NCI-H460 (cell line): ENCODE measurements at regions not wholly inside any gene's neighbourhood (a gene's known extent, or its start where the extent isn't known, plus 50 kb on each side); places are given as distances from the start of the nearest gene placed in this dataset.

Experiments used
- DNase-seq: peaks from one replicate; pipeline ENCODE4 v3.0.0-alpha.2; 2016; ENCODE audit warnings: low read depth; ENCODE audit errors: extremely low read depth

DNA sequence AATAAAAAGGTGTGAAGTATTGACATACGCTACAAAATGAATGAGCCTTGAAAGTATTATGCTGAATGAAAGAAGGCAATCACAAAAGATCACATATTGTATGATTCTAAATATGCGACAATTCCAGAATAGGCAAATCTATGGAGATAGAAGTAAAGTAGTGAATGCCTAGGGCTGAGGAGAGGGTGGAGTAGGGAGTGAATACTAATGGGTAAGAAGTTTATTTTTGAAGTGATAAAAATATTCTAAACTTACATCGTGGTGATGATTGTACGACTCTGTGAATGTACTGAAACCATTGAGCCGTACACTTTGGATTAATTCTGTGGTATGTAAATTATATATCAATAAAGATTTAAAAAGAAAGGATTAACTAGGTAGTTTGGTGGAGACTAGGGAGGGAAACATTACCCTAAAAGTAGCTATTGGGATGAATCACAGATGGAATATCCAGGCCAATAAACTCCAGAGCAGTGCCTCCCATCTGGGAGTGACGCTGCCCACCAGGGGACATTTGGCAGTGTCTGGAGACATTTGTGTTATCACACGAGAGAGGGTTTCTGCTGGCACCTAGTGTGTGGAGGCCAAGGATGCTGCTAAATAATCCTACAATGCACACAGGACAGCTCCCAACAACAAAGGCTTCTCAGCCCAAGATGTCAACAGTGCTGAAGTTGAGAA lies 214.2 kb upstream of the PCSK2 start:
- DNase-seq = no peak

DNA sequence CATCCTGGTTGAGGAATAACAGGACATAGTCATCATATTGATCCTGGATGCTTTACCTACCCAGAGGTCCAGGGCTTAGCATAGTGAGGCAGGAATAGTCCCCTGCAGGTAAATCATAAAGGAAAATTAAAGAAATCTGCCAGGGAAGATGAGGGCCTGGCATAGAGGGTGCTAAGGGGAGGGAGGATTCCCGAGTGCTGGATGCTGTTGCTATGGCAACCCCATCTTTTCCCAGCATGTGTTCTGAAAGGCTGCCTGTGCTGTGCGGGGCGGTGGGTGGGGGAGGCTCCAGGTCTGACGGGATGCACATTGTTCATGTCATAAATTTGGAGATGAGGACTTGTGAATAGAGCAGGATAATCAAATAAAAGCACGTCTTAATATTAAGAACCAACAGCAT lies 212.6 kb upstream of the PCSK2 start:
- no peak for DNase-seq

DNA sequence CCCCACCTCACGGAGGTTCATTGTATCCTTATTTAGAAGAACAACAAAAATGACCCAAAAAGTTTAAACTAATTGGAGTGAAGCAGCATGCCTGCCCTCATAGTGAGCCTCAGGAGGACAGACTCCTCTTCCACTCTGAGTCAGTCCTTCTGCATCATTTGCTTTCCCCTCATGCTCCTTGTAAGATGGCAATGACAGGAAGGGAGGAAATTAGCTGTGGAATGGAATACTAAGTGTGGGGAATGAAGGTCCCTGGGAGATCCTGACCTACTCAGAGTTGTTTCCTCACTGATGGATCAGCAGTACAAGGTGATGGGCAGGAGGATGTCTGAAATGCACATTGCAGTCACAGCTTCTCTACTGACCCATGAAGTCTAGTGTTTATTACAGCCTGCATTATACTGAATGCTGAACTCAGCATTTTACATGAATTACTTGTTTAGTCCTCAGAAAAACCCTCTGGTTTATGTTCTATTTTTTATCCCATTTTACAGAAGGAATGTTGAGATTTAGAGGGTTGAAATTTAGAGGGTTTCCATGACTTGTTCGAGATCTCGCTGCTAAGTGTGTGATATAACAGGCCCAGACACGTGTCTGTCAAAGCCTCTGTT lies 212.0 kb upstream of the PCSK2 start:
- DNase-seq = no peak

DNA sequence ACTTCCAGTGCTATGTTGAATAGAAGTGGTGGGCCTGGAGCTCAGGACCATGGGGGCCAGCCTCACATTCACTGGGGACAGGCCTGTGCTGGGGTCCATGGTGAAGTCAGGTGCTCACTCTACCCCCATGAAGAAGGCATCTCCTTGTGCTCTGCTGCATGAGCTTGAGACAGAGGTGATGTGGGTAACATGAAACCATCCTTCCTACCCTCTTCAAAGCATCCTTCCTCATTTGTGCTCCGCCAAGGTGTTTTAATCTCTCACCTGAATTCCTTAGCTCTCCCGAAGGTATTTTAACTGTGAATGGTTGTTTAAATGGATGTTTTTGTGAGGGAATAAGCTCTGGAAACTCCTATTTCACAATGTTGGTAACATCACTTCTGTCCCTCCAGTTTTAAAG lies 209.6 kb upstream of the PCSK2 start:
- DNase-seq = no peak

DNA sequence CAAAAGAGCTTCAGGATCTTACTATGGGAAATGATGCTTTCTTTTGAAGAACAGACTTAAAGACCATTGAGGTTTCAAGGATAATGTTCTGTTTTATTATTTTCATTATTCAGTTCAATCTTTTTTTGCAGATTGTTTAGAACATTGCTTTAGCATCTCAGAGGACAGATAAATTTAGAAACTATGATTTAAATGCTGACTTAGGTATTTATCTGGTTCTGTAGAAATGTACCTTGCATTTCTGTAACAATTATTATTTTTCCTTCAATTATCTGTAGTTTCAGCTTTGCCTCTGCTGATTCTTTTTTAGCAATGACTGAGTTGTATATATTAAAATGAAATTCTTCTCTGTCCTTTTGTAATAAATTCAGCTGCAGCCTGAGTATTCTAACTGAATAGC lies 205.4 kb upstream of the PCSK2 start:
- no peak for DNase-seq

DNA sequence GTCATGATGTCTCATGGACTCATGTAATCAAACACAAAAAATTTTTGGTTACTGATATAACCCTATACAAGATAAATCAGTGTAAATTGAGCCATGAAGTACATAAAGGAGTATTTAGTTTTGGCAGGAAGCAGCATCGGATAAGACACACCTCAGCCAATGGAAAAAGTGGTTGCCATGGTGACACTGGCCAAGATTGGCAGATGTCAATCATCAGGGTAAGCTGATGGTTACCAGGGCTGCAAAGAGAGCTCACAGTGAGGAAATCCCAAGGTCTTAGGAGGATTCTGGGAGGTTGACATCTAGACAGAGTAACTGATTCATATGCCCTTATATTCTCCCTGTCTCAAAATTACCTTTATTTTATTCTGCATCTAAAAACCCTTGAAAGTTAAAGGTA lies 203.8 kb upstream of the PCSK2 start:
- no peak for DNase-seq

DNA sequence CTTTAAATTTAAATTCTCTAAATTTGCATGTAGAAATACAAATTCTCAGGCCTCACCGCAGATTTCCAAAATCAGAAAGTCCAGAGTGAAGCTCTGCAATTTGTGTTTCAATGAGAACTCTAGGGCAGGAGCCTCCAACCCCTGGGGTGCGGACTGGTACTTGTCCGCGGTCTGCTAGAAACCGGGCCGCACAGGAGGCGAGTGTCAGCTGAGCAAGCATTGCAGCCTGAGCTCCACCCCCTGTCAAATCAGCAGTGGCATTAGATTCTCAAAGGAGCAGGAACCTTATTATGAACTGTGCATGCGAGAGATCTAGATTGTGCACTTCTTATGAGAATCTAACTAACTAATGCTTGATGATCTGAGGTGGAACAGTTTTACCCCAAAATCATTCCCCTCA lies 203.0 kb upstream of the PCSK2 start:
- DNase-seq = peak; percentile 20

DNA sequence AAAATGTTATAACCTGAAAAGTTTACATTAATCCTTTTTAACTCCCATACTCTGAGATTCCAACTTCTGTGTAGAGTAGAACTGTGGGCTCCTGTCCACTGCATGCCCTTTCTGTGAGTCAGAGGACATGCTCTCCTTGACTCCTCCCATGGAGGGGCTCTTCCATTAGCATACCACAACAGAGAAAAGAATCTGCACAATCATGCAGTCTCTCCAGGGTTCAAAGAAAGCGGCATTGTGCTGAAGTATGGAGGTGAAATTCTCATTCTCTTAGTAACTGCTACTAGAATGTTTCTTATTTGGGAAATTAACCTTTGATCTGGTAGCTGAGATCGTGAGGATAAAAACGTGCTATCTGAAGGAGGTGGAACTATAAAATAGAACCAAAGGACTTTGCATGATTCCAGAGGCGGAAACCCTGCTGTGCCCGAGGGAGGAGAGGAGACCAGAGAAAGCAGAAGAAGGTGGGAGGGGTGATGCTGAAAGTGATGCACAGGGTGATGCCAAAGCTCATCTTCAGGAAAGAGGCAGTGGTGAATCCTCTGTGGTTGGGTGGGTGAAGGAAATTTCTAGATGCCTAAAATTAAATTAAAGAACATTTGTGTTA lies 202.2 kb upstream of the PCSK2 start:
- peak; percentile 49 for DNase-seq

DNA sequence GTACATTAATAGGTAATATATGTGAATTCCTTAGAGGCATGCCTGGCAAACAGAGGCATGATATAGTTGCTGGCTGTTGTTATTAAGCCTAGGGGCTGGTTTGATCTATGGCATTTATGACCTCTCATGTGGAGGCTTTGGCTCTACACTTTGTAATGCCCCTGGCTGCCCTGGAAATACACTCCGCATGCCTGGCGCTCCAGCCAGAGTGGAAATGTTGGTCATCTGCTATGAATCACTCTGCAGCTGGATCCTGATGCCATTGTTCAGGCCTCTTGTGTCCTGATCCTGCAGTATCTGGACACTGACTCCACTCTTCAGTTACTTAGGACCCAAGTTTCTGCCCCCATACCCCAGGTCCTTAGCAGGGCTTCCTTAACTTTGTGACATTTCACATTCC lies 200.5 kb upstream of the PCSK2 start:
- DNase-seq = no peak

DNA sequence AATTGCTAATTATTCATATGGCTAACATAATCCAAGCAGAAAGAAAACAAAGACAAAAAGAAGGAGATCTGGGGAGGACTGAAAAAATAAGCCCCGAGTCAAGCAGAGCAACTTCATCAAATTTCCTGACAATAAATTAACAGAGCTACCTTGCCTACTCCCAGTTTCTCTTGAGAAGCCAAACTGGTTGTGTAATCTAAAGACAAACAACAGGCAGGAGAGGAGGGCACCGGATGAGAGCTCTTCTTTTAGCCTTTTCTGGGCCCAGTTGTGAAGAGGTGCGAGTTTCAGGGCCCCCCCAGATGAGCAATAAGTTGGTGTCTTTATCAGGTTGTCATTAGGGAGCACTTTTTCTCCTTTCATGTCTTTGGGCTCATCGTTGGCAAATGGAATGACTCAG lies 197.1 kb upstream of the PCSK2 start:
- no peak for DNase-seq

DNA sequence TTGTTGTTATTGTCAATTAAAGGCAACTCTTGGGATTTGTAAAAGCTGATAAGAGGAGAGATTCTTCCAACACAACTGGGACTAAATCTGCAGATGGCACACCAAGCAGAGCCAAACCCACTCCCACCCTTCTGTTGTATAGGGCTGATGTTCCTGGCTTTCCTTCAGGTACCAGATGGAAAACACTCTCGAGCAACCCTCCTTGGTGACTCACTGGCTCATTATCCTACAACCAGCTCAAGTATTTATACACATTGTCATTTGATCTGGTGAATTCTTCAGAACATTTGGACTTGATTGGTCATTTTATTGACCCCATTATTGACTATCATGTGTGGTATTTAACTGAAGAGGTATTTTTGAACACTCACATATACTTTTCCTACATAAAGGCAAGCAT lies 190.3 kb upstream of the PCSK2 start:
- DNase-seq = no peak

DNA sequence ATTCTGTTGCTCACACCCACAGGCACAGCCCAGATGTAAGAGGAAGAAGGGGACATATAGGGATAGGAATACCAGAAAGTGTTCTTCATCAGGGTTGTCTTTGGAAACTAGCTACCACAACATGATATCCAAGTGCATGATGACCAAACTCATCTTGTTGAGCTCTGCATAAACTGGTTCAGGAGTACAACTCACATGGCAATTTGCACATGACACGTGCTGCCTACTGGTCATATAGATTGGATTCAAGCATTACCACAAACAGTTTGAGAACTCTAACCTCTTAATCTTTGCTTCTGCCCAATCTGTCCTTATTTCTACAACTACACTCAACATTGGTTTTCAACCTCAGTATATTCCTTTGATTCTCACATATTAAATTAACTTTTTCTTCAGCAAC lies 184.7 kb upstream of the PCSK2 start:
- DNase-seq = no peak

DNA sequence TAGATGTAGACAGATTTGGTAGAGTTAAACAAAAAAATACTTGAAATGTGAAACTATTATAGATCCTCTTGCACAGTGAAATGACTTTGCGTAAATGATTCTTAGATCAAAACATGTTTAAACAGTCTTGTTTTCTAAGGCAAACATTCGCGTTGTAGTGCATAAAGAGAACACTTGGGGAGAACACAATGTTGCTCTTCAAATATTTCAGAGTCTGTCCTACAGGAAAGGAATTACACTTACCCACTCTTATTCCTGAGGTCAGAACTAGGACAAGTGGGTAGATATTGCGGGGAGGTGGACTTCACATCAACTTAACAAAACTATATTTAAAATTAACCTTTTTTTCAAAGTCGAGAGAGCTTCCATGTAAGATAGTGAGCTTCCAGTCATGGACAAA lies 183.5 kb upstream of the PCSK2 start:
- DNase-seq = no peak

DNA sequence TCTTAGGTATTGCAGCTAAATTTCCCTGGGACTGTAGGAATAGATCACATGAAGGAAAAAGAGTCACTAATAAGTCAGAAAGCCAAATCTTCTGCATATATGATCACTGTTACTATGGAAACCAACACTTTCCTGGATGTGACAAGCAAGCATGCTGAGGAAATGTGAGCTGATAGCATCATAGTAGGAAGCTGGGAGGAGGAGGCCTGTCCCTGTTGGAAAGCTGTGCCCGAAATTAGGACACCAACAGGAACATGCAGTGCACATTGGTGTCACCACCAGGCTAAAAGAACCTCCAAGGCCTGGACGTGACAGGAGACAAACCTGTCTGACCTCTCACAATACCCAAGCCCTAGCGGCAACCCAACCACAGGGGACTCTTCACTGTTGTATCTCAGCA lies 181.9 kb upstream of the PCSK2 start:
- DNase-seq = no peak

DNA sequence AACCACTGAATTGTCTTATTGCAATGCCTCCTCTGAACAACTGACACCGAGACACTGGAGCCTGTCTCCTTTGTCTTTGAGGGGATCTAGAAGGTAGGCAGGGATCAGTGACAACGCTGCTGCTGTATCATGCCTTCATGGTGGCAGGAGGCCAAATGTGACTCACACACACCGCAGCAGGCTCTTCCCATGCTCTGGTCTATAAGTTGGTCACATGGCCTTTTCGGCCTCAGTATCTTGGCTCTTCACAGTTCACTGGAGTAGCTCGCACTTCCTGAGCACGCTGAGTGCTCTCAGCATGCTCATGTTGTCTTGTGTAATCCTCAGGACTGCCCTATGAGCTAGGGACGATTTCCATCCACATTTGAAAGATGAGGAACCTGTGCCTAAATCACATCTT lies 167.4 kb upstream of the PCSK2 start:
- DNase-seq = peak; percentile 57

DNA sequence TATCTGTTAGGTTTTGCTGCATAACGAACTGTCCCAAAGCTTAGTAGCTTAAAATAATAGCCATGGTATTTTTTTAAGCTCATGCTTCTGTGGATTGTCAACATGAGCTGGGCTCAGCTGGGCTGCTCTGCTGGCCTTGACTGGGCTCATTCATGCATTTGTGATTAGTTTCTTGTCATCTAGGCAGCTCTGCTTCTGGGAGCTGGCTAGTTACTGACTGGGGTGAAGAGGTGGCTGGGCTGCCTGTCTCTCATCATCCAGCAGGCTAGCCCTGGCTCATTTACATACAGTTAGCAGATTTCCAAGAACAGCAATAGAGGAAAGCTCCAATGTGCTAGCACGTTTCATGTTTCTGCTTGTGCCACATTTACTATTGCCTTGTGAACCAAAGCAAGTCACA lies 165.1 kb upstream of the PCSK2 start:
- DNase-seq = no peak

DNA sequence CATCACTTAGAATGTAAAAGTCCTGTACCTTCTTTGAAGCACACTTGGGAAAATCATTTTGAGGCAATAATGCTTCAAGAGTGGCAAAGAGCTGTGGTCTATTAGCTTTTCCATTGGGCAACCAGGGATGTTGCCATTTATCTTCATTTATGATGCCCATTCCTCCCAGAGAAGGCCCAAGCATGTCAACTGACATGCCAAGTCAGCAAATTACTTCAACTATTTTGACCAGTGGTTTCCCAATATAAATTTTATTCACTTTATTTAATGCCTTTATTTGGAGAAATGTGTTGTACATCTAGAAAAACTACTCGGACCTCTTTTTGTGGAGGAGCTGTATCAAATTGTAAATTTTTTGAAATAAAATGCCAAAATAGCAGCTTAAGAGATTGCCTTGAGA lies 164.1 kb upstream of the PCSK2 start:
- no peak for DNase-seq

DNA sequence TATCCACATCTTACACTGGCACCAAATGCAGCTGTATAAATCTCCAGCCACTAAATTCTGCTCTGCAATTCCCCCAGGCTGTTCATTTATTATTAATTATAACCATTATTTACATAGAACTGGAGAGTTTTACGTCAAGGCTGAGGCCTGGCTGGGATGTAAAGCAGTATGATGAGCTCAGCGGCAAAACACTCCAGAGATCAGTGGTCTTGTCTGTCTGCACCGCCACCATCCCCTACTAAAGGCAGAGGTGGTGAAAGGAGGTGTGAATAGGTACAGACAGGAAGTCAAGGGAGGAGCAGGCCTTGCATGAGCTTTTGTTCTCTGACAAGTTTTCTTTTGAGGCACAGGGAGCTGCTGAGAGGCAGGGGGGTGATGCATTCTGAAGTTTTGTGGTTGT lies 159.9 kb upstream of the PCSK2 start:
- DNase-seq = no peak

DNA sequence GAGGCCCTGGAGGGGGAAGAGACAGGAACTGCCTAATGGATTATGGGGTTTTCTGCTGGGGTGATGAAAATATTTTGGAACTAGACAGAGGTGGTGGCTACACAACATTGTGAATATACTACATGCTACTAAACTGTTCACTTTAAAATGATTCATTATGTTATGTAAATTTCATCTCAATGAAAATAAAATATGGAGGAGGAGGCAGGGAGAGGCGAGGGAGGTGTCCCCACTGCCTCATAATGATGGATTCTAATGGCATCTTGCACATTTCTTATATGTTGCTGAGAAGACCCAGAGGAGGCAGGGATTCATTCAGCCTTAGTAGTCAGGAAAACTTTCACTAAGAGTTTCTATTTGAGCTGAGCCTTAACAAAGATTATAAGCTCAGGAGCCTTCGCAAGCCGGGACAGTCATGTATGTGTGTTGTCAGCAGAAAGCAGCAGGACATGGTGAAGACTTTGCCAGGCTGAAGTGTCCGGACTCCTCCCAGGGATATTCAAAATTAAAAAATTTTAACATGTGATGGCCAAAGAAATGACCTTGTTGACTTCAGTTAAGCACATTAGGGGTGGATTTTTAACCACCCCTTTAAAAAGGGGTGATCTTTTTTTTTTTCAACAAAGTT lies 158.6 kb upstream of the PCSK2 start:
- DNase-seq = no peak

DNA sequence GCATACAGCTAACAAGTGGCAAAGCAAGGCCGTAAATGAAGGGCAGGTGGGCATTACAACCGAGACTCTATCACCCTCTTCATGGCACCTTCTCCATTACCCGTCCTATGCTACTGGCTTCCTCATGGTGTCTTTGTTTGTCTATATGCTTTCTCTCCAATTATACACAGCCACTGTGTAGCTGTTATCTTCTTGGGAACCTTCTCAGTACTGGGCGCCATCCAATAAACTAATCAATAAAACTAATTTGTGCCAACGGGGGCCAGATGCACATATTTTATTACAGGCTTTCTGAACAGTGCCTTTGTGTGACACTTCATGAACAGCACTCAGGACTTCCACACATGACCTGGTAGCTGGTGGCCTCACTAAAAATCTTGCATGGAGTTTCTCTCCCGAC lies 149.8 kb upstream of the PCSK2 start:
- DNase-seq = no peak

DNA sequence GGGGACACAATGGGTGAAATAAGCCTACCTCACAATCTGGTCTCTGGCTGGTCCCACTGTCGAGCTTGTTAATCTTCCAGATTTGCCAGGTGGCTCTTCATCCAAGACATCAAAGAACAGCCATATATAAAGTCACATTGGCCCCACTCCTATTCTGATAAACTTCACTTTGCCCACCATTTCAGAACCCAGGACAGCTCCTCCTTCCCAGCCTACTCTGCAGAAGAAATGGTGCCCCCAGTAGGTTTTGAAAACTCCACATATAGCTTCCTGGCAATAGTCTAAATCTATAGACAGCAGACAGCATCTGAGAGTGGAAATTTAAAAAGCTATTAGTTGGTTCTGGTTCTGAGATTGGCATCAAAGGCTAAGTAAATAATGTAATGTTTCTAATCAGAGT lies 143.1 kb upstream of the PCSK2 start:
- peak; percentile 17 for DNase-seq

DNA sequence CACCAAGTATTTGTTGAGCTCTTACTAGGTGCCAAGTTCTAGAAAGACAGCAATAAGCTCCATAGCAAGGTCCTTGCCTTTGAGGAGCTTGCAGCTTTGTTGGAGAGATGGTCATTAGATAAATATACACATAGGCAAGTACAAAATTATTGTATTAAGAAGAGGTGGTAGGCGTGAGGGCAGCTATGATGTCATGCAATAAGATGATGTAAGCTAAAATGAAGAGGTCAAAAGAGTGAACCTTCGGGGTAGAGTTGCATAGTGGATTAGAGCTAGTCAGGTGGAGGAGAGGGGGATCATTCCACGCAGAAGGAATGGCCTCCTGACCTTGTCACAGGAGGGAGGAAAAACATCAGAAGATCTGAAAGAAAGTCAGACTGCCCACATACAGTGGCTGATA lies 141.9 kb upstream of the PCSK2 start:
- no peak for DNase-seq
